Hepatocyte (in vitro differentiated cells): ENCODE measurements at regions not wholly inside any gene's neighbourhood (a gene's known extent, or its start where the extent isn't known, plus 50 kb on each side); places are given as distances from the start of the nearest gene placed in this dataset.

Experiments used
- DNase-seq: peaks from one replicate; pipeline ENCODE4 v3.0.0-alpha.2; 2016; ENCODE audit warnings: low spot score
- H2AFZ ChIP-seq: fragments of 200-600 bp; sonication (generic); 2 replicates; pipeline ENCODE4 v1.6.0; 2016; ENCODE audit warnings: antibody characterized with exemption, mild to moderate bottlenecking
- H3K27ac ChIP-seq: fragments of 200-600 bp; sonication (generic); 2 replicates; pipeline ENCODE4 v1.5.1; 2016; ENCODE audit warnings: mild to moderate bottlenecking
- H3K27me3 ChIP-seq: fragments of 200-600 bp; sonication (generic); 2 replicates; pipeline ENCODE4 v1.6.1; 2016
- H3K36me3 ChIP-seq: fragments of 200-600 bp; sonication (generic); replicated peaks from 2 replicates; pipeline ENCODE4 v1.5.1; 2016; ENCODE audit warnings: low read depth; ENCODE audit not compliant: insufficient read depth
- H3K4me1 ChIP-seq: fragments of 200-600 bp; sonication (generic); 2 replicates; pipeline ENCODE4 v1.5.1; 2016; ENCODE audit warnings: mild to moderate bottlenecking, moderate library complexity; ENCODE audit not compliant: insufficient read depth
- H3K4me2 ChIP-seq: fragments of 200-600 bp; sonication (generic); 2 replicates; pipeline ENCODE4 v1.6.0; 2016
- H3K4me3 ChIP-seq: fragments of 200-600 bp; sonication (generic); 2 replicates; pipeline ENCODE4 v1.5.1; 2016; ENCODE audit warnings: mild to moderate bottlenecking
- H3K79me2 ChIP-seq: fragments of 200-600 bp; sonication (generic); 2 replicates; pipeline ENCODE4 v1.6.0; 2017; ENCODE audit warnings: mild to moderate bottlenecking
- H3K9me2 ChIP-seq: fragments of 200-600 bp; sonication (generic); replicated peaks from 2 replicates; pipeline ENCODE4 v1.6.0; 2017; ENCODE audit warnings: mild to moderate bottlenecking; ENCODE audit not compliant: insufficient read depth
- H3K9me3 ChIP-seq: fragments of 200-600 bp; sonication (generic); 2 replicates; pipeline ENCODE4 v1.5.1; 2016; ENCODE audit warnings: low read depth, mild to moderate bottlenecking
- H4K20me1 ChIP-seq: fragments of 200-600 bp; sonication (generic); 2 replicates; pipeline ENCODE4 v1.6.0; 2016; ENCODE audit warnings: mild to moderate bottlenecking; ENCODE audit not compliant: insufficient read depth, poor library complexity, severe bottlenecking
- EZH2 ChIP-seq: fragments of 200-600 bp; sonication (generic); IDR thresholded peaks from 2 replicates; pipeline ENCODE4 v1.6.1; 2016; ENCODE audit warnings: antibody characterized with exemption, mild to moderate bottlenecking, borderline replicate concordance
- EZH2phosphoT487 ChIP-seq: fragments of 200-600 bp; sonication (generic); IDR thresholded peaks from one replicate; pipeline ENCODE4 v1.6.1; 2018; ENCODE audit warnings: antibody characterized with exemption, mild to moderate bottlenecking, low read depth, moderate library complexity; ENCODE audit not compliant: unreplicated experiment, severe bottlenecking
- WGBS: methylation state at CpG from one replicate; pipeline ENCODE4 v1.1.6; 2016; ENCODE audit warnings: low lambda C conversion rate; ENCODE audit errors: missing lambda C conversion rate; 5-methylcytosine and 5-hydroxymethylcytosine counted together
- TF ChIP-seq, protein P1 (sequence below): fragments of 200-600 bp; sonication (generic); IDR thresholded peaks from 2 replicates; pipeline ENCODE4 v1.5.1; 2016; ENCODE audit warnings: antibody characterized with exemption, mild to moderate bottlenecking; ENCODE audit not compliant: poor library complexity

DNA sequence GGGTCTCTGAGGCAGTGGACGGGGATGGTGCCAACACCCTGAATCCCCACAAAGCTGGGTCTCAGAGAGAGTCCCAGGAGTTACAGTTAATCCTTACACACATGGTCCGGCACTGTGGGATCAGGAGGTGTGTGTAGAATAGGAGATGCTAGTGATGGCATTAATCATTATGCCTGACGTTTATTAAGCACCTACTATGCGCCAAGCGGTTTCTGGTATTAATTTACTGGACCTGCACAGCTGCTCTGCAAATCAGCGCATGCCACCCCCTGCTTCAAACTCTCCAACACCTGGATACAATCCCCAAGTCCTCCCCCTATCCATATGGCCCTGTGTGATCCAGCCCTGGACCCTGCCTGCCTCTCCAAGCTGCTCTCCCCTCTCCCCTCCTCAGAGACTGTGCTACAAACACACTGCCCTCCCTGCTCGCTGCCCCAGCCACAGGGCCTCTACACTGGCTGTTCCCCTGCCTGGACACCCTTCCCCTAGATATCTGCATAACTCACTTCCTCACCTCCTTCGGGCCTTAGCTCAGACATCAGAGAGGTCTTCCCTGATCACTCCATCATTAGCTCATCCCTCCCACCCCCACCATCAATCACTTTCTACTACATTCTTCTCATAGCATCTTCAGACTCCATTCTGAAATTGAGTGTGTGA, 86.0 kb downstream of the RFLNA start:
- Histone ChIP-seq H3K27me3 (no peaks in the 10 kb centered on the region), H3K4me2 (no peak overlapping the region), H4K20me1 (peaks cover 9% of the 10 kb centered on the region), H3K4me3 (no peak overlapping the region), H3K79me2 (peaks cover 10% of the 10 kb centered on the region), H2AFZ (no peak overlapping the region), H3K27ac (peak overlapping the region; percentile 95), H3K36me3 (no peaks in the 10 kb centered on the region), H3K9me2 (no peaks in the 10 kb centered on the region), H3K9me3 (no peaks in the 10 kb centered on the region), H3K4me1 (peaks cover 13% of the 10 kb centered on the region)
- WGBS: 76% methylated on average over 8 of the region's 8 CpGs
- no peak for TF ChIP-seq EZH2
- TF ChIP-seq, protein P1, sequence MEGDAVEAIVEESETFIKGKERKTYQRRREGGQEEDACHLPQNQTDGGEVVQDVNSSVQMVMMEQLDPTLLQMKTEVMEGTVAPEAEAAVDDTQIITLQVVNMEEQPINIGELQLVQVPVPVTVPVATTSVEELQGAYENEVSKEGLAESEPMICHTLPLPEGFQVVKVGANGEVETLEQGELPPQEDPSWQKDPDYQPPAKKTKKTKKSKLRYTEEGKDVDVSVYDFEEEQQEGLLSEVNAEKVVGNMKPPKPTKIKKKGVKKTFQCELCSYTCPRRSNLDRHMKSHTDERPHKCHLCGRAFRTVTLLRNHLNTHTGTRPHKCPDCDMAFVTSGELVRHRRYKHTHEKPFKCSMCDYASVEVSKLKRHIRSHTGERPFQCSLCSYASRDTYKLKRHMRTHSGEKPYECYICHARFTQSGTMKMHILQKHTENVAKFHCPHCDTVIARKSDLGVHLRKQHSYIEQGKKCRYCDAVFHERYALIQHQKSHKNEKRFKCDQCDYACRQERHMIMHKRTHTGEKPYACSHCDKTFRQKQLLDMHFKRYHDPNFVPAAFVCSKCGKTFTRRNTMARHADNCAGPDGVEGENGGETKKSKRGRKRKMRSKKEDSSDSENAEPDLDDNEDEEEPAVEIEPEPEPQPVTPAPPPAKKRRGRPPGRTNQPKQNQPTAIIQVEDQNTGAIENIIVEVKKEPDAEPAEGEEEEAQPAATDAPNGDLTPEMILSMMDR: no peak
- TF ChIP-seq EZH2phosphoT487: no peak
- DNase-seq: no peak

DNA sequence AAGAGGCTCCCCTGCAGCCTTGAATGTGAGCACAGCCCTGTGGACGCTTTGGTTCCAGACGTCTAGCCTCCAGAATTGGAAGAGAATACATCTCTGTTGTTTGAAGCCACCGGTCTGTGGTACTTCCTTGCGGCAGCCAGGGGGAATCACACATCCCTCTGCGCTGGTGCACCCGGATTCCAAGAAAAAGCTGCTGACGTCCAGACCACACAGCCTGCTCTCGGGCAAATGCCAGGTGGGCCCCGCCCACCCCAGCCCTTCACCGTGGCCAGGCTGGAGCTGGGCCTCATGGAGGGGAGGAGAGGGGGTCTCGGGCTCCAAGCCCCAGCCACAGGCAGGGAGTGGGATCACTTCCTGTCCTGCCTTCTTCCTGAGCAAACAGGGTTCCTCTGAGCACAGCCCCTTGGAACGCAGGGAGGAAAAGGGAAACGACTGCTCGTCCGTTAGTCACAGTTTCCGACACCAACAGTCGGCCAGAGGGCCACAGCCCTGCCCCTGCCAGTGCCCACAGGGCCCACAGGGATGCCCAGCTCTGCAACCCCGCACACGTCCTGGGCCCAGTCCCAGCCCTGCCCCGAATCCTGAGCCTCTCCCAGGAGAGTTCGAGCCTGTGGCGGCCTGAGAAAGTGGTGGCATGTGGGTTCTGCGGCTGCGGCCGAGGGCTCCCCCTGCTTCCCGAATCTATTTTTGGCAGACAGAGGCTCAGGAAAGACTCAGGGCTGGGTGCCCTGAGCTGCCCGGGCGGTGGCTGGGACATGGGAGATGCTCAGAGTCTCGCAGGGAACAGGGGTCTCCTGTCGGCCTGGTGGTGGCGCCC, 85.3 kb downstream of the RFLNA start:
- Histone ChIP-seq H3K9me3 (no peaks in the 10 kb centered on the region), H3K27me3 (no peaks in the 10 kb centered on the region), H3K4me1 (peaks cover 9% of the 10 kb centered on the region), H3K4me2 (peak overlapping the region; percentile 54), H3K36me3 (no peaks in the 10 kb centered on the region), H4K20me1 (peaks cover 11% of the 10 kb centered on the region), H3K79me2 (peaks cover 7% of the 10 kb centered on the region), H3K4me3 (no peak overlapping the region), H3K9me2 (no peaks in the 10 kb centered on the region), H2AFZ (no peak overlapping the region), H3K27ac (peak overlapping the region; percentile 95)
- 75% methylated on average over 29 of the region's 31 CpGs for WGBS
- TF ChIP-seq EZH2phosphoT487 (no peak), EZH2 (no peak)
- TF ChIP-seq, protein P1: peak; percentile 52
- peak; percentile 73 for DNase-seq

DNA sequence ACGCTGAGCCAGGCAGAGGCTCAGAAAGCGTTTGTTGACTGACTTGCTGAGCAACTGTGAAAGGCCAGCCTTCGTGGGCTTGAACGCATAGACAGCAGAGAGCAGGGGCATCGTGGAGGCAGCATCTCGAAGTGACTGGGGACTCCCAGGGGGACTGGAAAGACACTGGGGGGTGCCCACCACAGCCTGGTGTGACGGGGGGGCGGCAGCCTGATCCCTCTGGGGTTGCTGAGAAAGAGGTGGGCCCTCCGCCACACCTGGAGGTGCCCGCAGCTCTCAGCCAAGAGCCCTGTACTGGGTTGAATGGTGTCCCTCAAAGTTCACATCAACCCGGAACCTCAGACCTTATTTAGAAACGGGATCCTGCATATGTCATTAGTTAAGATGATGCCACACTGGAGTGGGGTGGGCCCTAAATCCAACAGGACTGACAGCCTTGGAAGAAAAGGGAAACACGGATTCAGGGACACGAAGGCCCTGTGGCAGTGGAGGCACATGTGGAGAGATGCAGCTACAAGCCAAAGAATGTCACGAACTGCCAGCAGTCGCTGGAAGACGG, 84.6 kb downstream of the RFLNA start:
- Histone ChIP-seq H3K9me3 (no peaks in the 10 kb centered on the region), H2AFZ (no peak overlapping the region), H3K4me2 (no peak overlapping the region), H3K4me3 (no peak overlapping the region), H3K4me1 (peaks cover 9% of the 10 kb centered on the region), H3K27me3 (no peaks in the 10 kb centered on the region), H3K27ac (peak overlapping the region; percentile 95), H3K79me2 (peaks cover 6% of the 10 kb centered on the region), H3K36me3 (no peaks in the 10 kb centered on the region), H4K20me1 (peaks cover 14% of the 10 kb centered on the region), H3K9me2 (no peaks in the 10 kb centered on the region)
- no peak for DNase-seq
- 88% methylated on average over 17 of the region's 17 CpGs for WGBS
- TF ChIP-seq EZH2phosphoT487 (no peak), EZH2 (no peak)
- TF ChIP-seq, protein P1: no peak
